Gastroesophageal sphincter (tissue), 3 donors: ENCODE measurements at regions not wholly inside any gene's neighbourhood (a gene's known extent, or its start where the extent isn't known, plus 50 kb on each side); places are given as distances from the start of the nearest gene placed in this dataset.

Experiments
- CTCF ChIP-seq, 4 experiments: fragments of 200-600 bp in 2 of 4; fragments of 450-650 bp in 2 of 4; sonication (generic) in 1 of 4; IDR thresholded peaks; one replicate each; pipeline ENCODE4 v1.5.1; 2017 to 2019; ENCODE audit warnings: antibody characterized with exemption in 4 of 4, mild to moderate bottlenecking in 2 of 4, moderate library complexity in 2 of 4
- EP300 ChIP-seq: sonication (generic); formaldehyde crosslinking; IDR thresholded peaks from one replicate; pipeline ENCODE4 v1.6.1; 2017; ENCODE audit warnings: antibody characterized with exemption, mild to moderate bottlenecking
- POLR2AphosphoS5 ChIP-seq: sonication (generic); formaldehyde crosslinking; IDR thresholded peaks from one replicate; pipeline ENCODE4 v1.6.1; 2017; ENCODE audit warnings: antibody characterized with exemption

DNA sequence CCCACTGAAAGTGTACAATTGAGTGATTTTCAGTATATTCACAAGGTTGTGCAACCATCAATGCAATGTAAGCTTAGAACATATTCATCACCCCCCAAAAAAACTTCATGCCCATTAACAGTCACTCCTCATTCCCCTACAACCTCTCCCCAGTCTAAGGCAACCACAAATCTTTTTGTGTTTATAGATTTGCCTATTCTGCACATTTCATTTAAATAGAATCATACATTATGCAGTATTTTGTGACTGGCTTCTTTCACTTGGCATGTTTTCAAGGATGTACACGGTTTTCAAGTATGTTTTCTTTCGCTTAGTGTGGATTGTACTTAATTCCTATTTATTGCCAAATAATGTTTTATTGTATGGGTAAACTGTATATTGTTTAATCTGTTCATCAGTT, 95.6 kb upstream of the ADRA1D start:
- TF ChIP-seq CTCF (IDR thresholded peaks at IDR 0.05) (no peak), EP300 (no peak), POLR2AphosphoS5 (no peak)
